GM12878 (cell line): ENCODE measurements at regions not wholly inside any gene's neighbourhood (a gene's known extent, or its start where the extent isn't known, plus 50 kb on each side); places are given as distances from the start of the nearest gene placed in this dataset.
"Not testable (repeated sequence)": the region's sequence is repeated elsewhere in the genome, so short reads cannot be mapped to it uniquely, and the experiment has no call there.

ENCODE experiments used
- ATAC-seq: fragments of 200-7000 bp; cut with Tn5 transposase; 3 replicates; pipeline ENCODE4 v1.9.1; 2020; ENCODE audit warnings: mild to moderate bottlenecking, moderate library complexity
- BruUV-seq: library from RNA; stranded (reverse); fragments of 400-500 nt; replicated peaks from 2 replicates; lab custom pipeline; 2021; lab: Mats Ljungman, UMichigan
- CTCF ChIA-PET: fragments of 300-600 bp; sonication (Branson Sonifier 250); formaldehyde crosslinking; extraction: SDS; loops from one replicate; lab custom pipeline; 2021; ENCODE audit warnings: inconsistent platforms; lab: Yijun Ruan, JAX
- POLR2A ChIA-PET: fragments of 350-600 bp; formaldehyde crosslinking; extraction: SDS; loops from one replicate; lab custom pipeline; 2021; ENCODE audit warnings: inconsistent platforms; lab: Charles Lee
- RAD21 ChIA-PET: fragments of 300-600 bp; sonication (Branson Sonifier 250); formaldehyde crosslinking; loops from one replicate; lab custom pipeline; 2023; ENCODE audit warnings: antibody characterized with exemption; ENCODE audit not compliant: unreplicated experiment; lab: Charles Lee
- SMC1A ChIA-PET: fragments of 300-600 bp; sonication (Branson Sonifier 250); formaldehyde crosslinking; loops from one replicate; lab custom pipeline; 2023; ENCODE audit not compliant: unreplicated experiment, uncharacterized antibody; lab: Charles Lee
- DNase-seq: peaks from one replicate; pipeline ENCODE4 v3.0.0-alpha.2; 2011; ENCODE audit warnings: low read depth, low spot score
- FAIRE-seq: peaks from 3 replicates; lab custom pipeline; 2011; peaks lifted over from hg19 to GRCh38; lab: Jason Lieb, UNC
- H2AFZ ChIP-seq: 2 replicates; pipeline ENCODE4 v1.6.0; 2011; ENCODE audit warnings: low read depth, low read length, control low read depth; ENCODE audit not compliant: control insufficient read depth
- H3K27ac ChIP-seq: 2 replicates; pipeline ENCODE4 v1.5.1; 2011; ENCODE audit warnings: control low read depth; ENCODE audit not compliant: control insufficient read depth, insufficient read depth
- H3K27me3 ChIP-seq, 2 experiments: replicated peaks in 1 of 2; 2 replicates each; pipeline versions ENCODE4 v1.6.0 to v1.6.1; 2011; ENCODE audit warnings: low read length in 1 of 2; ENCODE audit not compliant: control insufficient read depth in 2 of 2, insufficient read depth in 2 of 2
- H3K36me3 ChIP-seq, 2 experiments: 2 replicates each; pipeline ENCODE4 v1.5.1; 2011; ENCODE audit warnings: low read length in 1 of 2; ENCODE audit not compliant: control insufficient read depth in 2 of 2, insufficient read depth in 2 of 2
- H3K4me1 ChIP-seq: 2 replicates; pipeline ENCODE4 v1.6.1; 2011; ENCODE audit warnings: mild to moderate bottlenecking, low read length, moderate library complexity, mixed read lengths; ENCODE audit not compliant: control insufficient read depth, insufficient read depth
- H3K4me2 ChIP-seq: 2 replicates; pipeline ENCODE4 v1.6.0; 2011; ENCODE audit warnings: control low read depth; ENCODE audit not compliant: control insufficient read depth, insufficient read depth
- H3K4me3 ChIP-seq: fragments of 200-600 bp; sonication (generic); 2 replicates; pipeline ENCODE4 v1.5.1; 2016
- H3K79me2 ChIP-seq: 2 replicates; pipeline ENCODE4 v1.6.0; 2011; ENCODE audit warnings: low read length; ENCODE audit not compliant: control insufficient read depth, insufficient read depth
- H3K9ac ChIP-seq: 2 replicates; pipeline ENCODE4 v1.8.0; 2011; ENCODE audit warnings: low read length, control low read depth, mixed read lengths; ENCODE audit not compliant: control insufficient read depth, insufficient read depth
- H3K9me3 ChIP-seq: replicated peaks from 3 replicates; pipeline ENCODE4 v1.5.1; 2011; ENCODE audit warnings: mild to moderate bottlenecking, low read length; ENCODE audit not compliant: control insufficient read depth, insufficient read depth
- H4K20me1 ChIP-seq: 2 replicates; pipeline ENCODE4 v1.6.0; 2011; ENCODE audit not compliant: control insufficient read depth, insufficient read depth
- NFXL1 ChIP-seq: fragments of 450-650 bp; IDR thresholded peaks from 2 replicates; pipeline ENCODE4 v1.6.1; 2017; ENCODE audit warnings: antibody characterized with exemption, mild to moderate bottlenecking, borderline replicate concordance
- WGBS: methylation state at CpG from one replicate; pipeline ENCODE4 v1.1.6; 2016; ENCODE audit warnings: low lambda C conversion rate; ENCODE audit not compliant: insufficient replicate concordance, insufficient coverage; ENCODE audit errors: missing lambda C conversion rate; 5-methylcytosine and 5-hydroxymethylcytosine counted together
- in situ Hi-C: fragments of 300-500 bp; cut with MboI; formaldehyde crosslinking; loops from 9 replicates; pipeline ENCODE4 v1.14.3; 2018; ENCODE audit warnings: mixed read lengths
- intact Hi-C: fragments of 100-400 bp; cut with micrococcal nuclease; formaldehyde crosslinking; loops from one replicate; pipeline ENCODE4 v1.14.2; 2022; ENCODE audit not compliant: unreplicated experiment
- TF ChIP-seq, protein P1 (sequence below): fragments of 450-650 bp; IDR thresholded peaks from 2 replicates; pipeline ENCODE4 v1.6.1; 2014; ENCODE audit warnings: mild to moderate bottlenecking
- TF ChIP-seq, protein P2 (sequence below): fragments of 450-650 bp; IDR thresholded peaks from 2 replicates; pipeline ENCODE4 v1.6.1; 2016; ENCODE audit warnings: mild to moderate bottlenecking

DNA sequence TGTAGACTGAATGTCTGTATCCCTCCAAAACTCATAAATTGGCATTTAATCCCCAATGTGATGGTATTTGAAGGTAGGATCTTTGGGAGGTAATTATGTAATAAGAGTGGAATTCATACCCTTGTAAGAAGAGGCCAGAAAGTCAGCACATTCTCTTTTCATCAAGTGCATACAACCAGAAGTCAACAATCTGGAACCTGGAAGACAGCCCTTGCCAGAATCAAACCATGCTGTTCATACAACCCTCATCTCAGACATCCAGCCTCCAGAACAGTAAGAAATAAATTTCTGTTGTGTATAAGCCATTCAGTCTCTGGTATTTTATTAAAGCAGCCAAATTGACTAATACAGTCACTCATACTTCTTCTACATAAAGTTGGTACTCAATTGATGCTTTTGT lies 481.0 kb upstream of the SOX9 start:
- ChIA-PET CTCF (no interaction called here), SMC1A (no interaction called here), POLR2A (no interaction called here), RAD21 (no interaction called here)
- H3K36me3 ChIP-seq: no peaks in the 10 kb centered on the region
- no peak overlapping the region for H3K4me3 ChIP-seq
- in situ Hi-C loops: no loop called here
- no peak overlapping the region for H2AFZ ChIP-seq
- ATAC-seq (no peak), DNase-seq (no peak), FAIRE-seq (no peak)
- no peak overlapping the region for H3K9ac ChIP-seq
- H4K20me1 ChIP-seq: no peaks in the 10 kb centered on the region
- H3K79me2 ChIP-seq: no peaks in the 10 kb centered on the region
- H3K27ac ChIP-seq: no peak overlapping the region
- intact Hi-C loops: no loop called here
- TF ChIP-seq, protein P1, sequence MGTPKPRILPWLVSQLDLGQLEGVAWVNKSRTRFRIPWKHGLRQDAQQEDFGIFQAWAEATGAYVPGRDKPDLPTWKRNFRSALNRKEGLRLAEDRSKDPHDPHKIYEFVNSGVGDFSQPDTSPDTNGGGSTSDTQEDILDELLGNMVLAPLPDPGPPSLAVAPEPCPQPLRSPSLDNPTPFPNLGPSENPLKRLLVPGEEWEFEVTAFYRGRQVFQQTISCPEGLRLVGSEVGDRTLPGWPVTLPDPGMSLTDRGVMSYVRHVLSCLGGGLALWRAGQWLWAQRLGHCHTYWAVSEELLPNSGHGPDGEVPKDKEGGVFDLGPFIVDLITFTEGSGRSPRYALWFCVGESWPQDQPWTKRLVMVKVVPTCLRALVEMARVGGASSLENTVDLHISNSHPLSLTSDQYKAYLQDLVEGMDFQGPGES: no peak
- TF ChIP-seq, protein P2, sequence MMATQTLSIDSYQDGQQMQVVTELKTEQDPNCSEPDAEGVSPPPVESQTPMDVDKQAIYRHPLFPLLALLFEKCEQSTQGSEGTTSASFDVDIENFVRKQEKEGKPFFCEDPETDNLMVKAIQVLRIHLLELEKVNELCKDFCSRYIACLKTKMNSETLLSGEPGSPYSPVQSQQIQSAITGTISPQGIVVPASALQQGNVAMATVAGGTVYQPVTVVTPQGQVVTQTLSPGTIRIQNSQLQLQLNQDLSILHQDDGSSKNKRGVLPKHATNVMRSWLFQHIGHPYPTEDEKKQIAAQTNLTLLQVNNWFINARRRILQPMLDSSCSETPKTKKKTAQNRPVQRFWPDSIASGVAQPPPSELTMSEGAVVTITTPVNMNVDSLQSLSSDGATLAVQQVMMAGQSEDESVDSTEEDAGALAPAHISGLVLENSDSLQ: no peak
- TF ChIP-seq NFXL1: no peak
- no peak overlapping the region for H3K4me2 ChIP-seq
- no peaks in the 10 kb centered on the region for H3K4me1 ChIP-seq
- no TSS peak for BruUV-seq
- H3K27me3 ChIP-seq: no peaks in the 10 kb centered on the region
- no peaks in the 10 kb centered on the region for H3K9me3 ChIP-seq

DNA sequence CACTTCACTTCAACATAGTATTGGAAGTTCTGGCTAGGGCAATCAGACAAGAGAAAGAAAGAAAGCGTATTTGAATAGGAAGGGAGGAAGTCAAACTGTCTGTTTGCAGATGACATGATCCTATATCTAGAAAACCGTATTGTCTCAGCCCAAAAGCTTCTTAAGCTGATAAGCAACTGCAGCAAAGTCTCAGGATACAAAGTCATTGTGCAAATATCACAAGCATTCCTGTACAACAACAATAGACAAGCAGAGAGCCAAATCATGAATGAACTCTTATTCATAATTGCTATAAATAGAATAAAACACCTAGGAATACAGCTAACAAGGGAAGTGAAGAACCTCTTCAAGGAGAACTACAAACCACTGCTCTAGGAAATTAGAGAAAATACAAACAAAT lies 473.9 kb upstream of the SOX9 start:
- H3K36me3 ChIP-seq, H3K9me3 ChIP-seq, H3K4me3 ChIP-seq, SMC1A ChIA-PET, H4K20me1 ChIP-seq, BruUV-seq, H3K79me2 ChIP-seq, H3K27me3 ChIP-seq, FAIRE-seq, H3K4me2 ChIP-seq, DNase-seq, H2AFZ ChIP-seq, H3K4me1 ChIP-seq, H3K9ac ChIP-seq, H3K27ac ChIP-seq, ATAC-seq, RAD21 ChIA-PET, intact Hi-C loops, POLR2A ChIA-PET, CTCF ChIA-PET, in situ Hi-C loops: not testable (repeated sequence)
- 6% methylated on average over 2 of the region's 2 CpGs for WGBS

DNA sequence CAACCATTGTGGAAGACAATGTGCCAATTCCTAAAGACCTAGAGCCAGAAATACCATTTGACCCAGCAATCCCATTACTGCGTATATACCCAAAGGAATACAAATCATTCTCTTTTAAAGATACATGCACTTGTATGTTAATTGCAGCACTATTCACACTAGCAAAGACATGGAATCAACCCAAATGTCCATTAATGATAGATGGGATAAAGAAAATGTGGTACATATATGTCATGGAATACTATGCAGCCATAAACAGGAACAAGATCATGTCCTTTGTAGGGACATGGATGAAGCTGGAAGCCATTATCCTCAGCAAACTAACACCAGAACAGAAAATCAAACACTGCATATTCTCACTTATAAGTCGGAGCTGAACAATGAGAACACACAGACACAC lies 472.5 kb upstream of the SOX9 start:
- H3K27me3 ChIP-seq, intact Hi-C loops, BruUV-seq, H4K20me1 ChIP-seq, POLR2A ChIA-PET, RAD21 ChIA-PET, H3K79me2 ChIP-seq, ATAC-seq, CTCF ChIA-PET, H3K9me3 ChIP-seq, H2AFZ ChIP-seq, H3K36me3 ChIP-seq, FAIRE-seq, H3K4me3 ChIP-seq, H3K27ac ChIP-seq, DNase-seq, H3K9ac ChIP-seq, H3K4me1 ChIP-seq, H3K4me2 ChIP-seq, in situ Hi-C loops: not testable (repeated sequence)
- WGBS: 50% methylated on average over 2 of the region's 2 CpGs
- SMC1A ChIA-PET: interaction anchor here (0.7 kb wide), 1 partner anchor 10 kb away, joined by 3 read pairs; no protein-coding TSS in a partner anchor
